ENCODE measurements at regions not wholly inside any gene's neighbourhood (a gene's known extent, or its start where the extent isn't known, plus 50 kb on each side); places are given as distances from the start of the nearest gene placed in this dataset.

DNA sequence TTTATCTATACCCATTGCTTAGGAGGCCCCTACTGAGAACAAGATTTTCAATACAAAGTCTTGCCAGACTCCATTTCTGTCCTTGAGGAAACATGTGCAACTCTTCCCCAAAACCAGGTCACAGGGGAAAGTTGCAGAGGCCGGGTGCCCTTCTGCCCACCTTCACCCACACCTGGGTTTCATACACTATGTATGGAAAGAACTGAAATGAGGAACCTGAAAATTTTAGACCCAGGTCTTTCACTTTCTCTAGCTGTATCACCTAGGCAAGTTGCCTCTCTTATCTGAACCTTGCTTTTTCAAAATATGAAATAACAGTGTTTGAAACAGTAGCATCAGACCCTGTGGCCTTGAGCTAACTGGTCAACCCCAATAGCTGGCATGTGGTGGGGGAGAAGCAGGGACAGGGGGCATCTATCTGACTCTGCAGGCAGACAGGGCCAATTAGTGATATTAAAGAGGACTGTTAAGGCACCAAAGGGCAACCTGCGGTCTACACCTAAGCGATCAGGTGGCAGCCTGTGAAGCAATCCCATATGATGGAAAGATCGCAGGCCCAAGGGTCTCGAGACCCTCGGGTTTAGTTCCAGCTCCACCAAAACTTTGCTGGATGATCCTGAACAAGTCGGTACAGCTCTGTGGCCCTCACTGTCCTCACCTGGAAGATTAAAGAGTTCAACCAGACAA lies 346.5 kb downstream of the BCL11B start:
- H3K27ac ChIP-seq: no peak overlapping the region
- TF ChIP-seq, protein P1, sequence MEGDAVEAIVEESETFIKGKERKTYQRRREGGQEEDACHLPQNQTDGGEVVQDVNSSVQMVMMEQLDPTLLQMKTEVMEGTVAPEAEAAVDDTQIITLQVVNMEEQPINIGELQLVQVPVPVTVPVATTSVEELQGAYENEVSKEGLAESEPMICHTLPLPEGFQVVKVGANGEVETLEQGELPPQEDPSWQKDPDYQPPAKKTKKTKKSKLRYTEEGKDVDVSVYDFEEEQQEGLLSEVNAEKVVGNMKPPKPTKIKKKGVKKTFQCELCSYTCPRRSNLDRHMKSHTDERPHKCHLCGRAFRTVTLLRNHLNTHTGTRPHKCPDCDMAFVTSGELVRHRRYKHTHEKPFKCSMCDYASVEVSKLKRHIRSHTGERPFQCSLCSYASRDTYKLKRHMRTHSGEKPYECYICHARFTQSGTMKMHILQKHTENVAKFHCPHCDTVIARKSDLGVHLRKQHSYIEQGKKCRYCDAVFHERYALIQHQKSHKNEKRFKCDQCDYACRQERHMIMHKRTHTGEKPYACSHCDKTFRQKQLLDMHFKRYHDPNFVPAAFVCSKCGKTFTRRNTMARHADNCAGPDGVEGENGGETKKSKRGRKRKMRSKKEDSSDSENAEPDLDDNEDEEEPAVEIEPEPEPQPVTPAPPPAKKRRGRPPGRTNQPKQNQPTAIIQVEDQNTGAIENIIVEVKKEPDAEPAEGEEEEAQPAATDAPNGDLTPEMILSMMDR (IDR thresholded peaks at IDR 0.05): no peak
- TF ChIP-seq ZFX (IDR thresholded peaks at IDR 0.05; ENCODE audit: borderline replicate concordance): no peak

DNA sequence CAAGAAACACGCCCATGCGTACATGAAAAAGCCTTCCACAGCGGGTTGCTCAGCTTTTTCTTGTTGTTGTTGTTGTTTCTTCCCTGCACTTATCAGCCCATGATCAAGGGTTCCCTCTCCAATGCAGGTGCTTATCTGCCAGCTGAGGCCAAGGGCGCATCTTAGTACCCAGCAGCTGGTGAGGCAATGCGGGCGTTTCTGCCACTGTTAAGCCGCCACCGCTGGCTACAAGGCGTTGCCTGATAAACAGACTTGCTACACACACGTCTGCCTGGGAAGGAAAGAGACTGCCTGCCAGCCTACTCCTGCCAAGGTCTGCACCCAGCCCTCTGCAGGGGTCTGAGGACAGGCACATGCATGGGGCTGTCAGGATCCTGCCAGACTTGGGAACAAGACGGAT lies 345.9 kb downstream of the BCL11B start:
- no peak for TF ChIP-seq ZFX (IDR thresholded peaks at IDR 0.05; ENCODE audit: borderline replicate concordance)
- TF ChIP-seq, protein P1 (IDR thresholded peaks at IDR 0.05): no peak
- H3K27ac ChIP-seq: no peak overlapping the region

DNA sequence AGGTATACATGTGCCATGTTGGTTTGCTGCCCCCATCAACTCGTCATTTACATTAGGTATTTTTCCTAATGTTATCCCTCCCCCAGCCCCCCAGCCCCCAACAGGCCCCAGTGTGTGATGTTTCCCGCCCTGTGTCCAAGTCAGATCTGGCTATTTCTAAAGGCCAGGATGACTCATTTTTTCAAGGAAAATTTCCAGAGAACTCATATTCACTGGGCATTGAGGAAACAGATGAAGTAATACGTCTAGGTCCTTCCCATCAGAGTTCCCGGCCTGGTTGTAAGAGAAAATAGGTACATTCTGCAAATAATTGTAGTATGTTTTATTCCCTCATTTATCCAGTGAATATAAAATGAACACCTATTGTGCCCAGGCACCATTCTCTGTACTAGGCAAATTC lies 345.2 kb downstream of the BCL11B start:
- TF ChIP-seq ZFX (IDR thresholded peaks at IDR 0.05; ENCODE audit: borderline replicate concordance): no peak
- TF ChIP-seq, protein P1 (IDR thresholded peaks at IDR 0.05): no peak
- H3K27ac ChIP-seq: no peak overlapping the region

DNA sequence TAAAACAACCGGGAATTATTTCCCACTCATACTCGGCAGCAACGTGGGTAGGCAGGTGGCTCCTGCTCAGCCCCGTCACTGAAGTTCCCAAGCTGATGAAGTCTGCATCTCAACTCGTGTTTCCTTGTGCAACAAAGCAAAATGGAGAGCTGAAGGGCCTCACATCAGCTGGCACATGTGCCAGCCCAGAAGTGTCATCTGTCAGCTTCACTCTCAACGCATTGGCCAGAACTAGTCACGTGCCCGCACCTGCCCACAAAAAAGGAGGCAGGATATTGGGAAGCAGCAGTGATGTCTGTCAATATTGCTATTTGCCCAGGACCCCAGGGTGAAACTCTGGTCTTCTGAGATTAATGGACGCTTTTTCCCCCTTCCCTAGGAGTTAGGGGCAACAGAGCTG lies 344.0 kb downstream of the BCL11B start:
- TF ChIP-seq ZFX (IDR thresholded peaks at IDR 0.05; ENCODE audit: borderline replicate concordance): no peak
- TF ChIP-seq, protein P1 (IDR thresholded peaks at IDR 0.05): no peak
- no peak overlapping the region for H3K27ac ChIP-seq

DNA sequence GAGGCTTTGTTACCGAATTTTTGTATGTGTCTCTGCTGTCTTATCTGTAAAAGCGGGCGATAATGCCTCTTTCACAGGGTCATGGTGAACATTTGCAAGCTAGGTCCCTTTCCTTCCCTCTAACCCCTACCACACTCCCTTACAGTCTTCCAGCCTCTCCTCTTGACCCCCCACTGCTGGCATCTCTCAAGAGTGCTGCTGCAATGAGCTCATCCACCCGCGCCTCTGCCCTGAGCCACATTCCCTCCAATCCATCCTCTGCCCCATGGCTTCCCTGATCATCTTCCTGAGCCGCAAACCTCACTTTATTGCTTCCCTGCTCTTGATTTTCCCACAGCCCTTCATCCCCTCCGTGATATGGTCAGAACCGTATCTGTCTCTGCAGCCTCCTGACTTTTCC lies 343.6 kb downstream of the BCL11B start:
- no peak for TF ChIP-seq ZFX (IDR thresholded peaks at IDR 0.05; ENCODE audit: borderline replicate concordance)
- TF ChIP-seq, protein P1 (IDR thresholded peaks at IDR 0.05): no peak
- no peak overlapping the region for H3K27ac ChIP-seq

DNA sequence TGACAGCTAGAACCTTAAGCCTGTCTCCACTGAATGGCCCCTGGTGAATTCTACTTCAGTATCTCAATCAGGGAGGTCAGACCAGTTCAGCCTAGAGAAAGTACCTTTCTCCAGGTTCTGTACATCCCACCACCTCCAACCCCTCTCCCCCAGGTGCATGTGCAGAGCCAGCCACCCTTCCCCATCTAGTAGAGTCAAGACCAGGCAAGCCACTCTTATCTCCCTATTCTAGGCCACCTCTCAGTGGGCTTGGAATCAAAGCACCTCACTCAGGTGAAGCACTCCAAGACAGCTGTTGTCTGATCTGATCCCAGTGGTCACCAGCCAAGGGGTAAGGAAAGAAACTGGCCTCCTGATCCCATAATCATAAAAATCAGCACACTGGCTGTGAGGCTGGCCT lies 340.9 kb downstream of the BCL11B start:
- no peak overlapping the region for H3K27ac ChIP-seq
- TF ChIP-seq, protein P1 (IDR thresholded peaks at IDR 0.05): no peak
- no peak for TF ChIP-seq ZFX (IDR thresholded peaks at IDR 0.05; ENCODE audit: borderline replicate concordance)

DNA sequence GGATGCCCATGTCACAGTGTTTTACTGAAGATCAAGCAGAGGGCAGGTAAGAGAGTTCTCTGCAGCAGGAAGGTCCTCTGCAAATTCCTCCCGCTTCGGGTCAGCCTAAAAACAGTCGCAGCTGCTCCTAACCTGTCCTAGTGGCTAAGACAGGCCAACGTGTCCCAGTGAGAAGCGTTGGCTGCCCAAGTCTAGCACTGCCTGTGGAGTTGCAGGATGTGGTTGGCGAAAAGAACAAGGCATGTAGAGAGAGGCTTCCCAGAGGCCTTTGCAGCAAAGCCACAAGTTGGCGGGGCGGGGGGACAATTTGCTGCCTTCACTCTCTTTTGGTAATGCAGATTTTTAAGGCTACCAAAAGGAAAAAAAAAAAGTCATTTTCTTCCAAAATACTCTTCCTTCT lies 340.1 kb downstream of the BCL11B start:
- H3K27ac ChIP-seq: no peak overlapping the region
- TF ChIP-seq, protein P1 (IDR thresholded peaks at IDR 0.05): no peak
- no peak for TF ChIP-seq ZFX (IDR thresholded peaks at IDR 0.05; ENCODE audit: borderline replicate concordance)
